GM20000 (cell line): ENCODE measurements at regions not wholly inside any gene's neighbourhood (a gene's known extent, or its start where the extent isn't known, plus 50 kb on each side); places are given as distances from the start of the nearest gene placed in this dataset.

Experiments
- DNase-seq: peaks from one replicate; pipeline ENCODE4 v3.0.0; 2012; ENCODE audit warnings: low spot score
- CTCF ChIP-seq: IDR thresholded peaks from 2 replicates; pipeline ENCODE4 v1.5.1; 2012; ENCODE audit warnings: mild to moderate bottlenecking, control low read depth; ENCODE audit errors: extremely low read depth, missing control alignments

- no peak for DNase-seq
- TF ChIP-seq CTCF = no peak
These were observed 1207.2 kb downstream of the EFNB2 start for GRCh38 chr13:105328212-105328611.

GRCh38 chr13:105327581-105328126 lies 1207.8 kb downstream of the EFNB2 start:
- DNase-seq = no peak
- TF ChIP-seq CTCF = no peak

GRCh38 chr13:105319875-105320274 lies 1215.6 kb downstream of the EFNB2 start:
- no peak for TF ChIP-seq CTCF
- no peak for DNase-seq

GRCh38 chr13:105316731-105317130 lies 1218.7 kb downstream of the EFNB2 start:
- no peak for DNase-seq
- TF ChIP-seq CTCF = no peak

- DNase-seq = no peak
- TF ChIP-seq CTCF = no peak
These were observed 1222.6 kb downstream of the EFNB2 start for GRCh38 chr13:105312906-105313305.

- TF ChIP-seq CTCF = no peak
- DNase-seq = no peak
These were observed 1224.4 kb downstream of the EFNB2 start for GRCh38 chr13:105311094-105311493.

- no peak for DNase-seq
- no peak for TF ChIP-seq CTCF
These were observed 1227.7 kb downstream of the EFNB2 start for GRCh38 chr13:105307776-105308175.
